ENCODE measurements at regions not wholly inside any gene's neighbourhood (a gene's known extent, or its start where the extent isn't known, plus 50 kb on each side); places are given as distances from the start of the nearest gene placed in this dataset.

GRCh38 chr10:57962839-57963238 is 304.9 kb downstream of the IPMK start:
- intact Hi-C loops (cut with DNase I), result no loop called here
- Histone ChIP-seq H3K4me3 (ENCODE audit: low read length in 3 of 3) (no peak overlapping the region), H3K27me3 (ENCODE audit: control insufficient read depth, insufficient read depth, low read length) (no peaks in the 10 kb centered on the region), H3K27ac (ENCODE audit: low read depth in 2 of 2, low read length in 2 of 2) (no peak overlapping the region), H3K9me3 (ENCODE audit: control insufficient read depth in 2 of 3, insufficient read depth in 1 of 3, low read length in 3 of 3) (no peaks in the 10 kb centered on the region), H3K9ac (ENCODE audit: low read length in 3 of 3) (no peak overlapping the region), H3K4me1 (ENCODE audit: control insufficient read depth in 2 of 3, insufficient read depth in 2 of 3, low read depth in 1 of 3, low read length in 3 of 3) (no peaks in the 10 kb centered on the region), H3K36me3 (ENCODE audit: control insufficient read depth in 2 of 3, insufficient read depth in 3 of 3, low read length in 3 of 3) (no peaks in the 10 kb centered on the region)
- FAIRE-seq, result no peak
- no peak for DNase-seq
- TF ChIP-seq CTCF (IDR thresholded peaks at IDR 0.05; ENCODE audit: borderline replicate concordance, extremely low read depth, insufficient read depth), result no peak

- DNase-seq, result no peak
Measured at GRCh38 chr10:57961487-57961886, 306.2 kb downstream of the IPMK start.

GRCh38 chr10:57960406-57960805 is 307.3 kb downstream of the IPMK start:
- Histone ChIP-seq H3K36me3 (ENCODE audit: control insufficient read depth in 2 of 3, insufficient read depth in 3 of 3, low read length in 3 of 3) (no peaks in the 10 kb centered on the region), H3K4me3 (ENCODE audit: low read length in 3 of 3) (no peak overlapping the region), H3K27ac (ENCODE audit: low read depth in 2 of 2, low read length in 2 of 2) (no peak overlapping the region), H3K9ac (ENCODE audit: low read length in 3 of 3) (no peak overlapping the region), H3K27me3 (ENCODE audit: control insufficient read depth, insufficient read depth, low read length) (no peaks in the 10 kb centered on the region), H3K9me3 (ENCODE audit: control insufficient read depth in 2 of 3, insufficient read depth in 1 of 3, low read length in 3 of 3) (no peaks in the 10 kb centered on the region), H3K4me1 (ENCODE audit: control insufficient read depth in 2 of 3, insufficient read depth in 2 of 3, low read depth in 1 of 3, low read length in 3 of 3) (no peaks in the 10 kb centered on the region)
- DNase-seq (no peak), FAIRE-seq (no peak)
- TF ChIP-seq CTCF (IDR thresholded peaks at IDR 0.05; ENCODE audit: borderline replicate concordance, extremely low read depth, insufficient read depth), result no peak
- intact Hi-C loops (cut with DNase I), result no loop called here

More at GRCh38 chr10:57961487-57961886, 306.2 kb downstream of the IPMK start:
- H3K36me3 ChIP-seq (ENCODE audit: control insufficient read depth in 2 of 3, insufficient read depth in 3 of 3, low read length in 3 of 3), result no peaks in the 10 kb centered on the region
- no peaks in the 10 kb centered on the region for H3K9me3 ChIP-seq (ENCODE audit: control insufficient read depth in 2 of 3, insufficient read depth in 1 of 3, low read length in 3 of 3)
- H3K27ac ChIP-seq (ENCODE audit: low read depth in 2 of 2, low read length in 2 of 2), result no peak overlapping the region
- H3K27me3 ChIP-seq (ENCODE audit: control insufficient read depth, insufficient read depth, low read length), result no peaks in the 10 kb centered on the region
- intact Hi-C loops (cut with DNase I), result no loop called here
- H3K4me3 ChIP-seq (ENCODE audit: low read length in 3 of 3), result no peak overlapping the region
- no peak for TF ChIP-seq CTCF (IDR thresholded peaks at IDR 0.05; ENCODE audit: borderline replicate concordance, extremely low read depth, insufficient read depth)
- no peak overlapping the region for H3K9ac ChIP-seq (ENCODE audit: low read length in 3 of 3)
- no peak for FAIRE-seq
- no peaks in the 10 kb centered on the region for H3K4me1 ChIP-seq (ENCODE audit: control insufficient read depth in 2 of 3, insufficient read depth in 2 of 3, low read depth in 1 of 3, low read length in 3 of 3)

GRCh38 chr10:57959318-57960006 is 308.2 kb downstream of the IPMK start:
- no peaks in the 10 kb centered on the region for H3K9me3 ChIP-seq (ENCODE audit: control insufficient read depth in 2 of 3, insufficient read depth in 1 of 3, low read length in 3 of 3)
- no peak overlapping the region for H3K4me3 ChIP-seq (ENCODE audit: low read length in 3 of 3)
- DNase-seq, result no peak
- H3K36me3 ChIP-seq (ENCODE audit: control insufficient read depth in 2 of 3, insufficient read depth in 3 of 3, low read length in 3 of 3), result no peaks in the 10 kb centered on the region
- H3K27ac ChIP-seq (ENCODE audit: low read depth in 2 of 2, low read length in 2 of 2), result no peak overlapping the region
- intact Hi-C loops (cut with DNase I), result no loop called here
- FAIRE-seq, result no peak
- H3K9ac ChIP-seq (ENCODE audit: low read length in 3 of 3), result no peak overlapping the region
- TF ChIP-seq CTCF (IDR thresholded peaks at IDR 0.05; ENCODE audit: borderline replicate concordance, extremely low read depth, insufficient read depth), result no peak
- no peaks in the 10 kb centered on the region for H3K27me3 ChIP-seq (ENCODE audit: control insufficient read depth, insufficient read depth, low read length)
- no peaks in the 10 kb centered on the region for H3K4me1 ChIP-seq (ENCODE audit: control insufficient read depth in 2 of 3, insufficient read depth in 2 of 3, low read depth in 1 of 3, low read length in 3 of 3)

All from kidney (tissue), 13 donors.